ENCODE measurements at regions not wholly inside any gene's neighbourhood (a gene's known extent, or its start where the extent isn't known, plus 50 kb on each side); places are given as distances from the start of the nearest gene placed in this dataset.

DNA sequence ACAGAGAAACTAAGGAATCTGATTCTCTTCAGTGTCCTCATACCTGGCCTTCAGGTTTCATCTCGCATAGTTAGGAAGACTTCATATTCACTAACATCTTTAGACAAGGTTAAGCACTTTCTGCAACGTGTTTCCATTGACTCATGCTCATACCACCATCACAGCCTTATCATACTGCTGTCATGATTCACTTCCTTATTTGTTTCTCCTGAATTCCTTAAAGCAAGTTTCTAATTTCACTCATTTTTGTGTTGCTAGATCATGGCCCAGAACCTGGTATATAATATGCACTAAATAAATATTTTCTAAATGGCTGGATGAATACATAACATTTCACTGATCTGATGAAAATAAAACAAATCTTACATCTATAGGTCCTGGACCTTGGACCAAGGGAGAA lies 472.9 kb downstream of the PRELID2 start:
- H3K27me3 ChIP-seq (ENCODE audit: control insufficient read depth, insufficient read depth, low read length): no peaks in the 10 kb centered on the region
- TF ChIP-seq, protein P1, sequence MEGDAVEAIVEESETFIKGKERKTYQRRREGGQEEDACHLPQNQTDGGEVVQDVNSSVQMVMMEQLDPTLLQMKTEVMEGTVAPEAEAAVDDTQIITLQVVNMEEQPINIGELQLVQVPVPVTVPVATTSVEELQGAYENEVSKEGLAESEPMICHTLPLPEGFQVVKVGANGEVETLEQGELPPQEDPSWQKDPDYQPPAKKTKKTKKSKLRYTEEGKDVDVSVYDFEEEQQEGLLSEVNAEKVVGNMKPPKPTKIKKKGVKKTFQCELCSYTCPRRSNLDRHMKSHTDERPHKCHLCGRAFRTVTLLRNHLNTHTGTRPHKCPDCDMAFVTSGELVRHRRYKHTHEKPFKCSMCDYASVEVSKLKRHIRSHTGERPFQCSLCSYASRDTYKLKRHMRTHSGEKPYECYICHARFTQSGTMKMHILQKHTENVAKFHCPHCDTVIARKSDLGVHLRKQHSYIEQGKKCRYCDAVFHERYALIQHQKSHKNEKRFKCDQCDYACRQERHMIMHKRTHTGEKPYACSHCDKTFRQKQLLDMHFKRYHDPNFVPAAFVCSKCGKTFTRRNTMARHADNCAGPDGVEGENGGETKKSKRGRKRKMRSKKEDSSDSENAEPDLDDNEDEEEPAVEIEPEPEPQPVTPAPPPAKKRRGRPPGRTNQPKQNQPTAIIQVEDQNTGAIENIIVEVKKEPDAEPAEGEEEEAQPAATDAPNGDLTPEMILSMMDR (IDR thresholded peaks at IDR 0.05; ENCODE audit: insufficient read depth, low read depth, low read length): no peak
- no peak overlapping the region for H3K4me3 ChIP-seq (ENCODE audit: low read depth, low read length)
- POLR2A ChIA-PET: no interaction called here
- CTCF ChIA-PET: no interaction called here
- DNase-seq (ENCODE audit: low read depth): peak; percentile 76
- no peaks in the 10 kb centered on the region for H3K36me3 ChIP-seq (ENCODE audit: control insufficient read depth, insufficient read depth, low read length)

DNA sequence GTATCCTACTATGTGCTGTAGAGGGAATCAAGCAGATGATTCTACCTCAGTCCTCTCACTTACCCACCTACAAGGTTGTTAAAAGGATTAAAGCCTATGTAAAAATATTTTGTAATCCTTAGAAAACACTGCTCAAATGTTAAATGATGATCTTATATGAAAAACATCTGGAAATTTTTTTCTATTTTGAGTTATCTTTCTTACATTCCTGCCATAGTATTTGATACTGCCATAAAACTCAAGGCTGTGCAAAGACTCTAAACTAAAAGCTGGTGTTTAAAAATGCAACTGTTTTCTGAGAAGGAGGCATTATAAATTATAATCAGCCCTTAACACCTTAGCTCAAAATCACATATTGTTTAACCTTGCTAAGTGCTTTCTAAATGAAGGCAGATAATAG lies 474.2 kb downstream of the PRELID2 start:
- Histone ChIP-seq H3K27me3 (ENCODE audit: control insufficient read depth, insufficient read depth, low read length) (no peaks in the 10 kb centered on the region), H3K36me3 (ENCODE audit: control insufficient read depth, insufficient read depth, low read length) (no peaks in the 10 kb centered on the region), H3K4me3 (ENCODE audit: low read depth, low read length) (no peak overlapping the region)
- TF ChIP-seq, protein P1 (IDR thresholded peaks at IDR 0.05; ENCODE audit: insufficient read depth, low read depth, low read length): no peak
- CTCF ChIA-PET: no interaction called here
- POLR2A ChIA-PET: interaction anchor here (0.6 kb wide), 1 partner anchor 360 kb away, joined by 3 read pairs; no protein-coding TSS in a partner anchor
- no peak for DNase-seq (ENCODE audit: low read depth)

DNA sequence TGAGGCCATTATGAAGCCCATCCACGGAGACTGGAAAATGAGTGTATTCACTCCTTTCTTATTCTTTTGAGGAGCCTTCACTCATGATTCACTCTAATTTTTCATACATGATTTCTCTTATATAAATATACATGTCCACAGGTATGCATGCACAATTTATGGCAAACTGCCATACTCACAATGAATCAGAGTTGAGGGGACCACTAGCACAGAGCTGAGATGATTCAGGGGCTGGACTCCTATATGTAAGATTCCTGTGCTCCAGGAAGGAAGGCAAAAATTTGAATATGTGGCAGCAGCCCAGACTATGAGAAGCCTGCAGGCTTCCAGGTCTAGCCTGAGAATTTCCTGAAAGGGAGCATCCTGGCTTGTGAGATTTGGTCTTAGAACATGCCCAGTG lies 484.6 kb downstream of the PRELID2 start:
- H3K4me3 ChIP-seq (ENCODE audit: low read depth, low read length): no peak overlapping the region
- TF ChIP-seq, protein P1 (IDR thresholded peaks at IDR 0.05; ENCODE audit: insufficient read depth, low read depth, low read length): no peak
- POLR2A ChIA-PET: no interaction called here
- no peaks in the 10 kb centered on the region for H3K27me3 ChIP-seq (ENCODE audit: control insufficient read depth, insufficient read depth, low read length)
- no peaks in the 10 kb centered on the region for H3K36me3 ChIP-seq (ENCODE audit: control insufficient read depth, insufficient read depth, low read length)
- CTCF ChIA-PET: no interaction called here
- DNase-seq (ENCODE audit: low read depth): no peak

DNA sequence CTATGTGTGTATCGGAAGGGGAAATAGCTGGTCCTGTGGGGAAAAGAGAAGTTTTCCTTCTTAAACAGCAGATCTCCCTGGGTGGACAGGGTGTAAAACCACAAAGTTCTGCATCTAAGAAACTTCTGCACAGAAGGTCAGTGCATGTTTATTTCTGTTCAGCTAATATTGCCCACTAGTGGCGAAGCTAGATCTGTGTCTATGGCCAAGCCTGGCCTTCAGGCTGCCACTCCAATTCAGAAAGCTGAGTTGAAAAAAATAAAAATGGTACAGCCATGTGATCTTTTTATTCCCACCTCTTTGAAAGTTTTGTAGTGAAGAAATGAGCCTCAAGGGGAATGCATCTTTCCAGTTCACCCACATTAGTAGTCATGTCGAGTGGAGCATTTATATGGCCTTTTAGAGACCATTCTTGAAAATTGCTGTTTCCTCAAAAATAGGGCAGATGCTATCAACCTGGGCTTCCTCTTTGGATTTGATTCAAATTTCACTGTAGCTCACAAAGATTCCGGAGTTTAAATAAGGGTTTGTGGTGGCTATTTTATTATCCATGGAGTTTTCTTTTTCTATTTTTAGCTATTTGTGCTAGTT lies 488.0 kb downstream of the PRELID2 start:
- ChIA-PET CTCF (interaction anchor here (0.8 to 2.2 kb wide), 10 partner anchors 9 to 1143 kb away, joined by 3 to 6 read pairs (median 4); no protein-coding TSS in a partner anchor), POLR2A (no interaction called here)
- H3K36me3 ChIP-seq (ENCODE audit: control insufficient read depth, insufficient read depth, low read length): no peaks in the 10 kb centered on the region
- no peaks in the 10 kb centered on the region for H3K27me3 ChIP-seq (ENCODE audit: control insufficient read depth, insufficient read depth, low read length)
- no peak overlapping the region for H3K4me3 ChIP-seq (ENCODE audit: low read depth, low read length)
- TF ChIP-seq, protein P1 (IDR thresholded peaks at IDR 0.05; ENCODE audit: insufficient read depth, low read depth, low read length): peak; percentile 70
- DNase-seq (ENCODE audit: low read depth): peak; percentile 31

DNA sequence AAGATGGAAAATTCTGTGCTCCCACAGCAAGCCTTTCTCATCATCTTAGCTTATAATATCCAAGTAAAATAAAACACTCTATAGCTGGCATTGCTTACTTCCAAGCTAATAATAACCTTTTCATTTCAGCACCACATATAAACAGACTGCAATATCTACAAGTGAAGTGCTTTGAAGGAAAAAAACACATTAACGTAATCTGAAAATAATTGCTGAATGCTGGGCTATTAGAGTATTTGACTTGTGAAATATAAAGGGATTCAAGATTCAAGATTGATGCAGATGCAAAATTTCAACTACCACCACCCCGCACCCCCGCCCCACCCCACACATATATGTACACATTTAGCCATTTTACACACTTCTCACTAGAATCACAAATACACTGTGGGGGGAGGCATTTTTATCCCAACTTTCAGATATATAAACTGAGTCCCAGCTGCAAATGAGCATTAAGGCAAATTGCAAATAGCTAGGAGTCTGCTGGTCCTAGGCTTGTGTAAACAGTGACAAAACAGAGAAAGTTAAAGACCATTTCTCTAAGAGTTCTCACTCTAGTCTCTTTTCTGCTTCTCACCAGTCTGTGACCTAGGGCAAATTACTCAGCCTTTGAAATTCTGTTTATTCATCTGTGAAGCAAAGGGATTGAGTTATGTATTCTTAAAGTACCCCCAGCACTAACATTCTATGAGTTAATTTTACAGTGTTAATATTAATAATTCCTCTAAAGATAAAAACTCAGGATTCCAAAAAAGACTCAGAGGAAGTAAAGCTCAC lies 489.4 kb downstream of the PRELID2 start:
- no peak overlapping the region for H3K4me3 ChIP-seq (ENCODE audit: low read depth, low read length)
- CTCF ChIA-PET: interaction anchor here (0.6 to 2.2 kb wide), 8 partner anchors 20 to 1142 kb away, joined by 3 to 5 read pairs (median 4); no protein-coding TSS in a partner anchor
- no peaks in the 10 kb centered on the region for H3K36me3 ChIP-seq (ENCODE audit: control insufficient read depth, insufficient read depth, low read length)
- DNase-seq (ENCODE audit: low read depth): no peak
- no peaks in the 10 kb centered on the region for H3K27me3 ChIP-seq (ENCODE audit: control insufficient read depth, insufficient read depth, low read length)
- TF ChIP-seq, protein P1 (IDR thresholded peaks at IDR 0.05; ENCODE audit: insufficient read depth, low read depth, low read length): no peak
- POLR2A ChIA-PET: interaction anchor here (0.6 kb wide), 1 partner anchor 41 kb away, joined by 3 read pairs; no protein-coding TSS in a partner anchor
